DMS114 treated with DMSO at 0.1 percent for 48 hours (cell line): ENCODE measurements at regions not wholly inside any gene's neighbourhood (a gene's known extent, or its start where the extent isn't known, plus 50 kb on each side); places are given as distances from the start of the nearest gene placed in this dataset.
"Not testable (repeated sequence)": the region's sequence is repeated elsewhere in the genome, so short reads cannot be mapped to it uniquely, and the experiment has no call there.

ENCODE experiments used
- DNase-seq: peaks from one replicate; lab custom pipeline; 2025; ENCODE audit not compliant: unreplicated experiment; lab: John Stamatoyannopoulos, UW

DNA sequence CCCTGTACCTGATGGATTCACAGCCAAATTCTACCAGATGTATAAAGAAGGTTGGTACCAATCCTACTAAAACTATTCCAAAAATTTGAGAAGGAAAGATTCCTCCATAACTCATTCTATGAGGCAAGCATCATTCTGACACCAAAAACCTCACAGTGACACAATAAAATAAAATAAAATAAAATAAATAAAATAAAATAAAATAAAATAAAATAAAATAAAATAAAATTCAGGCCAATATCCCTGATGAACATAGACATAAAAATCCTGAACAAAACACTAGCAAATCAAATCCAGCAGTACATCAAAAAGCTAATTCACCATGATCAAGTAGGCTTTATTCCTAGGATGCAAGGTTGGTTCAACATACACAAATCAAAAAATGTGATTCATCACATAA lies 108.1 kb downstream of the PROX1 start:
- DNase-seq, result not testable (repeated sequence)

DNA sequence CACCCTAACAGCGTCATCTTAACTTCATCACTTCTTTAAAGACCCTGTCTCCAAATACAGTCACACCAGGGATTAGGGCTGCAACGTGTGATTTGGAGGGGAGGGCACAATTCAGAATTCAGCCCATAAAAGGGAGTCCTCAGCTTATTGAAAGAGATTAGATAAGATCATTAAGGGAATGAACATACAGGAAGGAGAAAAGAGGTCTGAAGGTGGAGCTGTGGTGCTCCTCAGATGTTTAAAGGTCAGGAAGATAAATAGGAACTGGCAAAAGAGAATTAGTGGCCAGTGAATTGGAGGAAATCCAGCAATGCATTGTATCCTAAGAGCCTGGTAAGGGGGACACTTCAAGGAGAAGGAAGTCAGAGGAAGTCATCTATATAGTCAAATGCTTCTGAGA lies 113.5 kb downstream of the PROX1 start:
- no peak for DNase-seq

GRCh38 chr1:214101828-214102227 lies 114.1 kb downstream of the PROX1 start:
- no peak for DNase-seq

- DNase-seq, result no peak
Observed at GRCh38 chr1:214102907-214103306, 115.1 kb downstream of the PROX1 start.

DNA sequence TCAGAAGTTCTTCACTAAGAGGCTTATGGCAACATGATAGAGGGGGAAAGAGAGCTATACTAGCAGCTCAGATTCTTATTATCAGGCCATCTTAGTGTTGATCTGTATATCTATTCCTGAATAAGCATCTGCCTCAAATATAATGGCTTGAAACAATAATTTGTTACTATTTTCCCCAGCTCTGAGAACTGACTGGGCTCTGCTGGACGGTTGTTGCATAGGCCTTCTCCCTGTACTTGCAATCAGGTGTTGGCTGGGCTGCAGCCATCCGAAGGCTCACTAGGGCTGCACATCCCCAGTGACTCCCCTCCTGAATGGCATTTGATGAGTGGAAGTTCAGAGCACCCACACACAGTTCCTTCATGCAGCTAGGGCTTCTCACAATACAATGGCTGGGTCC lies 116.0 kb downstream of the PROX1 start:
- DNase-seq, result no peak

DNA sequence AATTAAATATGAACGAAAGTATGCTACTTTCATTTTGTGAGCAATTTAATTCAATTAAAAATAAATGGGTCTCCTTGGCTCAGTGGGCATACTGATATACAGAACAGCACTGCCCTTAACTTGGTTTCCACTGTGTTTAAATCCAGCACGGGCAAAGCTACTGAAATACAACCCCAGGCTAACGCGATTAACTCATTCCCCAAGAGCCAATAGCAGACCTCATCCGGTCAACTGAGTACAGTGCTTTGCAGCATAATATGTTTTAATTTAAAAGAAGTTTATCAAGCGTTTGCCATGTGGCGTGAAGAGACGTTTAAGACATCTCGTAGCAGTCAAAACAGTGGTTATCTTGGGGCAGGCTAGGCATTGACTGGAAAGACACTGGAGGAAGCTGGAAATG lies 118.6 kb downstream of the PROX1 start:
- no peak for DNase-seq

GRCh38 chr1:214107322-214108096 lies 119.7 kb downstream of the PROX1 start:
- DNase-seq, result no peak

GRCh38 chr1:214108097-214108446 lies 120.3 kb downstream of the PROX1 start:
- DNase-seq, result no peak

DNA sequence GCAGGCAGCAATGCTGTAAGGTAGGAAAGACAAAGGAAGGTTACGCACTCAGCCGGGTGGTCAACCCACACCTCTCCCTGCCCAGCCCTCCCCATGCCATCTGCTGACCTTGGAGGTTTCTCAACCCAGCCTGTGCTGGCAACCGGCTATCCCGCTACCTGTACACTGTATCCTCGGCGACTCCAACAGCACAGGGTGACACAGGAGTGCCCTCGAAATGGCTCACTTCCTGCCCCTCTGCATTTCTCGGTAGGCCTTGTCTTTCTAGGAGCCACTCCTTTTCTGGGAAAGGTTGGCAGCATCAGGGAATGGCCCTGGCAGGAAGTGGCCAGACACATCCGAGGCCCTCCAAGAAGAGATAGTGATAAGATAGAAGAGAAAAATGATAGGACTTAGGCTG lies 124.0 kb downstream of the PROX1 start:
- no peak for DNase-seq

- DNase-seq, result no peak
Observed at GRCh38 chr1:214116258-214116657, 128.5 kb downstream of the PROX1 start.

GRCh38 chr1:214117780-214118179 lies 130.0 kb downstream of the PROX1 start:
- no peak for DNase-seq

DNA sequence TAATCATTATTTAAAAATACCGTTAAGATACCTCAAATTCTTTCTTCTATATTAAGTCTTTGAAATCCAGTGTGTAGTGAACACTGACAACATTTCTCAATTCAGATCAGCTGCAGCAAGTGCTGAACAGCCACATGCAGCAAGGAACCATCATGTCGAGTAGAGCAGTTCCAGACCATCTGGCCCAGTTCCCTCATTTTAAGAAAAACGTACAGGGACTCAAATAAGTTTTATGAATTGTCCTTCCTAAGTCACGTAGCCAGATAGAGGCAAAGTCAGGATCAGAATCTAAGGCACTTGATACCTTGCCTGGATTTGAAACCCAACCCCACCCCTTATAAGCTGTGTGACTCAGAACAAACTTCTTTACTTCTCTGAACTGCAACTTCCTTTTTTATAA lies 132.4 kb downstream of the PROX1 start:
- DNase-seq, result no peak

GRCh38 chr1:214120951-214121350 lies 133.2 kb downstream of the PROX1 start:
- DNase-seq, result no peak

GRCh38 chr1:214122110-214122509 lies 134.3 kb downstream of the PROX1 start:
- DNase-seq, result no peak

DNA sequence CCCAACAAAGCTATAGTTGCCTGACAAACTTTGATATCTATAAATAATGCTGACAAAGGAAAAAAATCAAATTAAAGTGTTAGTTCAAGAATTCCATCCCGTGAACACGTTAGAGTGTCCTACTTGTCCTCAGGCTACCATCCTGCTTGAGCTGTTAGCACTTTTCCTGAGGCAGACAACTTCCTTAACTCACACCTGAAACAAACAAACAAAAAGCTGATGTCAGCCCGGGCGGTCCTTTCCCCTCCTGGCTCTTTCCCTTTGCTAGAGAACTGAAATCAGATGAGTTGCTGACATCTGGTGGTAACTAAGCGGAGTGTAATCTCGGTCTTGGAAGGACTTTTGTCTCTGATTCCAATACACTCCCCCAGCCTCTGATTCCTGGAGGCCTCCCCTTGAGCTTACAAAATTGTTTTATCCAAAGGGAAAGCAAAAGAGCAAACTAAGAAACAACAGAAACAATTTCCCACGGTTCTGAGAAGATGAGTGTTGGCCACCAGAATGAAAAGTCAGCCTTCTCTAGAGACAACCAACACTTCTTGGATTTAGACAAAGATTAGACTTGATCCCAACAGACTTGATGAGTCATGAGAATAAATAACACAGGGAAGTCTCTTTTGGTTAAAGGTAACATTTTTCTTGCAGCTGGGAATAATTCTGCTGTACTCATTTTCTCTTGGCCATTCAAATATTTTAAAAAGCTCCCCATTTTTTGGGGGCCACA lies 135.4 kb downstream of the PROX1 start:
- peak; percentile 68 for DNase-seq

DNA sequence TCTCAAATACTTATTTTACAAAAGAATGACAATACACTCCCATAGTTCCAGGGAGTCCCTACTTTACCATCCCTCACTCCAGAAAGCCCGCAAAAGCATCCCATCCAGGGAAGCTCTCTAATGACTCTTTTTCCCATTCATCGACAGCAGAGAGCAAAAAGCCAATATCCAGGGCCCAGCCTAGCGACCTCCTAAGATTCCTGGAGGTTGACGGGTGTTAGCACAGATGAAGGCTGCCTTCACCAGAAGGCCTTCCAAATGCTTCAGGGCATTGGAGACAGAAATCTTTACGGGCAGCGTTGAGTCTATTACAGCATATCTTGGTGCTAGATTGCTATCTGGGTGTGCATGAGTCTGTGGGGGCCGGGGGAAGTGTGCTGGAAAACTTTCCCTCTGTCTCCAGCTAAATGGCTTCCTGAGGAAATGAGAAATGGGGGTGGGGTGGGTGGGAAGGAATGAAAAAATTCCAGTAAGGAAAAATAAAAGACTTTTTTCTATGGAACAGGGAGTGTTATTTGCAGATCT lies 136.6 kb downstream of the PROX1 start:
- no peak for DNase-seq

DNA sequence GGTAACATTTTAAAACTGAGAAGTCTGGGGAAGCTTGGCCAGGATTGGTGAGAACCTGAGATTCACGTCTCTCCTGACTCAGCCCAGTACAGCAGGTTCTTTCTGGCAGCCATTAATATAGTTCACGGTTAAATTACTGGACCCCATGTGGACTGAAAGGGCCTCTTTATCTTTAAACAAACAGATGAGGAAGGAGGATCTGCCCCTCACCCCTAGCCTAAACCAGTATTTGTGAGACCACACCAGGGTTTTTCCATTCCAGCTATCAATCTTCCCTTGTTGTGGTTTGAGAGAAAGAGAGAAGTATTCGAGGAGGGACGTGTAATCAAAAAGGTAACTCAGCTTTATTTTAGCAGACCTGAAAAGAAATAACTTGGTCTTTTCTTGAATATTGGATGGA lies 137.1 kb downstream of the PROX1 start:
- no peak for DNase-seq

- DNase-seq, result no peak
Observed at GRCh38 chr1:214125819-214126218, 138.0 kb downstream of the PROX1 start.

DNA sequence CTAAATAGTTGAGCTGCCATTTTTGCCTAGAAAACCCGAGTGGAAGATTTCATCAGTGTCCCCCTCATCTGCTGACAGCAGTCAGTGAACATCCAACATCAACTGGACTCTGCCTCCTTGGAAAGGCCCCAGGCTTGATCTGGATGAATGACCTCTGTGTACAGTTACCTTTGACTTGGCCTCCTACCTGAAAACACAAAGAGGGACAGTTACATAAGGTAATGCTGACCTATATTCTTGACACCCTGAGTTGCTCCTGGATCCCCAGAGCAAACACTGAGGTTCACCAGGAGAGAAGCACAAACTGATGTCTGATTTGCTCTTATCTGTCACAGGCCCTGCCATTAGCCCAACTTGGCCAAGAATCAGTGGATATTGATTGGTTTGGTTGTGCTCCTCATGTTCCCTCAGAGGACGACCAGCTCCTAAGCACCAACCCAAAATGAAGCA lies 138.9 kb downstream of the PROX1 start:
- no peak for DNase-seq

DNA sequence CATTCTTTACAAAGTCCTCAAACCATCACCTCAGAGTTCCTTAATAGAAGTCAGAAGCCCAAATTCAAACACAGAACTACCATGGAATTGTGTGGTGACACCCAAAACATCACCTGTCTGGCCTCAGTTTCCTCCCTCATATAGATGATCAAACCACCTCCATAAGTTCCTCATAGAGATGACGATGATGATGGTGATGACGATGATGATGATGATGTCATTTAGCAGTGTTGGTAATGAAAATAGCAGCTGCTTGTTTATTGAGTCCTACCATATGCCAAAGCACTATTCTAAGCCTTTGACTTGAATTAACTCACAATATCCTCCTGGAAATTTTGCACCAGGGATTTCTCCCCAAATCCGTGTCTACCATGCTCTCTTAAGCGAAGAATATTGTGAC lies 139.9 kb downstream of the PROX1 start:
- no peak for DNase-seq

GRCh38 chr1:214135886-214136285 lies 145.1 kb upstream of the SMYD2 start:
- DNase-seq, result no peak

GRCh38 chr1:214136324-214136919 lies 144.5 kb upstream of the SMYD2 start:
- no peak for DNase-seq
